H9 (cell line): ENCODE measurements at regions not wholly inside any gene's neighbourhood (a gene's known extent, or its start where the extent isn't known, plus 50 kb on each side); places are given as distances from the start of the nearest gene placed in this dataset.

Source experiments
- DNase-seq: peaks from one replicate; pipeline ENCODE4 v3.0.0-alpha.2; 2017
- H2AFZ ChIP-seq: one replicate; pipeline ENCODE4 v1.6.1; 2013; ENCODE audit warnings: mild to moderate bottlenecking, low read length, control low read depth, moderate library complexity
- H2AK5ac ChIP-seq: 2 replicates; pipeline ENCODE4 v1.6.1; 2013; ENCODE audit warnings: low read length, control low read depth, mixed read lengths; ENCODE audit not compliant: insufficient read length
- H2BK120ac ChIP-seq: one replicate; pipeline ENCODE4 v1.6.1; 2013; ENCODE audit warnings: low read depth, mild to moderate bottlenecking, low read length, control low read depth, inconsistent platforms; ENCODE audit not compliant: poor library complexity, severe bottlenecking
- H2BK12ac ChIP-seq: 2 replicates; pipeline ENCODE4 v1.6.1; 2013; ENCODE audit warnings: low read length, control low read depth, mixed read lengths, low read depth; ENCODE audit not compliant: insufficient read length
- H2BK15ac ChIP-seq: 2 replicates; pipeline ENCODE4 v1.6.1; 2013; ENCODE audit warnings: low read depth, low read length, control low read depth
- H2BK20ac ChIP-seq: one replicate; pipeline ENCODE4 v1.6.1; 2013; ENCODE audit warnings: low read depth, mild to moderate bottlenecking, low read length, control low read depth, inconsistent platforms; ENCODE audit not compliant: poor library complexity, severe bottlenecking
- H2BK5ac ChIP-seq: 2 replicates; pipeline ENCODE4 v1.6.1; 2013; ENCODE audit warnings: low read length, control low read depth, mixed read lengths; ENCODE audit not compliant: insufficient read length
- H3K14ac ChIP-seq: 2 replicates; pipeline ENCODE4 v1.6.1; 2013; ENCODE audit warnings: low read length, control low read depth; ENCODE audit not compliant: insufficient read depth
- H3K18ac ChIP-seq: 2 replicates; pipeline ENCODE4 v1.6.1; 2013; ENCODE audit warnings: low read depth, mild to moderate bottlenecking, mixed read lengths, low read length, control low read depth; ENCODE audit not compliant: insufficient read length
- H3K23ac ChIP-seq: 2 replicates; pipeline ENCODE4 v1.6.1; 2013; ENCODE audit warnings: low read length, control low read depth, mixed read lengths, low read depth; ENCODE audit not compliant: insufficient read length
- H3K23me2 ChIP-seq: 2 replicates; pipeline ENCODE4 v1.6.1; 2013; ENCODE audit warnings: low read depth, mild to moderate bottlenecking, mixed read lengths, low read length, control low read depth; ENCODE audit not compliant: insufficient read length, poor library complexity, severe bottlenecking
- H3K27ac ChIP-seq: 2 replicates; pipeline ENCODE4 v1.5.1; 2013; ENCODE audit warnings: low read length, control low read depth, mixed read lengths, low read depth; ENCODE audit not compliant: insufficient read length
- H3K27me3 ChIP-seq: 2 replicates; pipeline ENCODE4 v1.6.1; 2013; ENCODE audit warnings: low read length, control low read depth, inconsistent platforms; ENCODE audit not compliant: insufficient read depth
- H3K4ac ChIP-seq: 2 replicates; pipeline ENCODE4 v1.6.1; 2013; ENCODE audit warnings: low read depth, mild to moderate bottlenecking, control low read depth, inconsistent platforms, low read length, moderate library complexity
- H3K4me1 ChIP-seq: 2 replicates; pipeline ENCODE4 v1.6.1; 2013; ENCODE audit warnings: low read length, control low read depth, inconsistent platforms; ENCODE audit not compliant: insufficient read depth
- H3K4me2 ChIP-seq: 2 replicates; pipeline ENCODE4 v1.6.1; 2013; ENCODE audit warnings: low read length, control low read depth, mixed read lengths; ENCODE audit not compliant: insufficient read length, insufficient read depth
- H3K56ac ChIP-seq: 2 replicates; pipeline ENCODE4 v1.6.1; 2013; ENCODE audit warnings: low read depth, mild to moderate bottlenecking, mixed read lengths, low read length, control low read depth; ENCODE audit not compliant: insufficient read length
- H3K79me1 ChIP-seq: 2 replicates; pipeline ENCODE4 v1.6.1; 2013; ENCODE audit warnings: low read depth, mild to moderate bottlenecking, moderate library complexity, low read length, control low read depth, inconsistent platforms; ENCODE audit not compliant: insufficient read depth, poor library complexity, severe bottlenecking
- H3K79me2 ChIP-seq: 2 replicates; pipeline ENCODE4 v1.6.1; 2013; ENCODE audit warnings: low read length, control low read depth, inconsistent platforms; ENCODE audit not compliant: insufficient read depth
- H3K9ac ChIP-seq: 2 replicates; pipeline ENCODE4 v1.6.1; 2013; ENCODE audit warnings: low read length, control low read depth, mixed read lengths; ENCODE audit not compliant: insufficient read length; ENCODE audit errors: extremely low read depth
- H3K9me3 ChIP-seq: one replicate; pipeline ENCODE4 v1.6.1; 2013; ENCODE audit warnings: low read depth, low read length, inconsistent platforms; ENCODE audit not compliant: control insufficient read depth
- H3T11ph ChIP-seq: one replicate; pipeline ENCODE4 v1.6.1; 2013; ENCODE audit warnings: mild to moderate bottlenecking, low read length, control low read depth, inconsistent platforms
- H4K20me1 ChIP-seq: one replicate; pipeline ENCODE4 v1.6.1; 2013; ENCODE audit not compliant: control insufficient read depth, insufficient read length, insufficient read depth
- H4K5ac ChIP-seq: 2 replicates; pipeline ENCODE4 v1.6.1; 2013; ENCODE audit warnings: low read depth, mild to moderate bottlenecking, mixed read lengths, low read length, control low read depth; ENCODE audit not compliant: insufficient read length
- H4K8ac ChIP-seq: replicated peaks from 2 replicates; pipeline ENCODE4 v1.6.1; 2013; ENCODE audit warnings: low read length, control low read depth, mixed read lengths, low read depth; ENCODE audit not compliant: insufficient read length
- H4K91ac ChIP-seq: 2 replicates; pipeline ENCODE4 v1.6.1; 2013; ENCODE audit warnings: low read depth, mild to moderate bottlenecking, moderate library complexity, mixed read lengths, low read length, control low read depth; ENCODE audit not compliant: insufficient read length
- H3K27ac Mint-ChIP-seq, 3 experiments: 2 replicates in 2 of 3; 3 replicates in 1 of 3; pipeline ENCODE4 v1.8.0; 2020 to 2021; ENCODE audit warnings: mixed read lengths in 3 of 3, mild to moderate bottlenecking in 1 of 3, moderate library complexity in 1 of 3
- H3K27me3 Mint-ChIP-seq: 2 replicates; pipeline ENCODE4 v1.8.0; 2021; ENCODE audit warnings: low read depth, mild to moderate bottlenecking, moderate library complexity, mixed read lengths
- H3K36me3 Mint-ChIP-seq, 3 experiments: 2 replicates in 2 of 3; 3 replicates in 1 of 3; pipeline ENCODE4 v1.8.0; 2020 to 2021; ENCODE audit warnings: low read depth in 3 of 3, mixed read lengths in 3 of 3; ENCODE audit not compliant: insufficient read depth in 1 of 3
- H3K4me1 Mint-ChIP-seq, 2 experiments: 2 replicates each; pipeline ENCODE4 v1.8.0; 2020; ENCODE audit warnings: mixed read lengths in 2 of 2
- H3K4me3 Mint-ChIP-seq, 2 experiments: 2 replicates in 1 of 2; 3 replicates in 1 of 2; pipeline ENCODE4 v1.8.0; 2020 to 2021; ENCODE audit warnings: mild to moderate bottlenecking in 2 of 2, mixed read lengths in 2 of 2, moderate library complexity in 1 of 2
- H3K9me3 Mint-ChIP-seq, 2 experiments: 2 replicates in 1 of 2; 3 replicates in 1 of 2; pipeline ENCODE4 v1.8.0; 2020; ENCODE audit warnings: mild to moderate bottlenecking in 2 of 2, mixed read lengths in 2 of 2, moderate library complexity in 1 of 2
- CTCF ChIP-seq: fragments of 200-600 bp; sonication (generic); conservative IDR thresholded peaks from 3 replicates; pipeline ENCODE4 v1.8.0; 2021; ENCODE audit warnings: antibody characterized with exemption, mild to moderate bottlenecking
- WGBS: extraction: QIAGEN DNeasy Blood & Tissue Kit; methylation state at CpG from one replicate; pipeline ENCODE4 v1.1.7; 2013; ENCODE audit warnings: missing lambda C conversion rate, low lambda C conversion rate, mixed read lengths; ENCODE audit not compliant: insufficient read length; ENCODE audit errors: extremely low coverage; 5-methylcytosine and 5-hydroxymethylcytosine counted together

DNA sequence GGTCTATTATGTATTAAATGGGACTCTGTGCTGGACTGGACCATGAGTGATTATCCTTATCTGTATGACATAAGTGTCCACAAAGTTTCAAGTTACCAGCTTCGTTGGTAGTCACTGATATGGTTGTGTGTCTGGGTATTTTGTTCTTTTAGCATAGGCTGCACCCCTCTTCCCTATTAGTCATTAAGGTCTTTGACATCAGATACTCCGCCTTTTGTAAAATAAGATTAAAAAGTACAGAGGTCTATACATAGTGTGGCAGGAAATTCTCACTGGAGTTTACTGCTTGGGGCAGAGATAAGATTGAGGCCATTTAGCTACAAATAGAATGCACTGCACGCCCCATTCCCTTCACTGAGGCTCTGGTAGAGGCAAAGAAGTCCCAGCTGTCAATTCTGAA is 99.4 kb downstream of the TMEM215 start:
- Histone ChIP-seq H4K5ac (no peak overlapping the region), H3K56ac (no peak overlapping the region), H2AFZ (no peak overlapping the region), H3K4ac (no peak overlapping the region), H2BK12ac (no peak overlapping the region), H3T11ph (no peak overlapping the region), H3K79me1 (no peaks in the 10 kb centered on the region), H3K23ac (no peak overlapping the region), H3K18ac (no peak overlapping the region), H2BK20ac (no peak overlapping the region), H3K14ac (no peak overlapping the region), H3K23me2 (no peaks in the 10 kb centered on the region), H3K27ac (no peak overlapping the region), H4K8ac (no peak overlapping the region), H2BK5ac (no peak overlapping the region), H2BK120ac (no peak overlapping the region), H3K4me1 (no peaks in the 10 kb centered on the region), H4K91ac (no peak overlapping the region), H3K9me3 (no peaks in the 10 kb centered on the region), H3K27me3 (no peaks in the 10 kb centered on the region), H3K9ac (no peak overlapping the region), H3K79me2 (no peaks in the 10 kb centered on the region), H2AK5ac (no peak overlapping the region), H3K4me2 (no peak overlapping the region), H2BK15ac (no peak overlapping the region), H4K20me1 (no peaks in the 10 kb centered on the region)
- Mint-ChIP-seq H3K4me3 (no peak overlapping the region), H3K36me3 (no peaks in the 10 kb centered on the region; a peak in 1 of 7 replicates), H3K9me3 (no peaks in the 10 kb centered on the region), H3K4me1 (peaks cover 5 to 7% of the 10 kb centered on the region in 2 experiments), H3K27ac (no peak overlapping the region), H3K27me3 (no peaks in the 10 kb centered on the region; the same call in 1 of the 2 replicates)
- TF ChIP-seq CTCF, result no peak
- no CpG with 5 or more reads among the region's 3 CpGs for WGBS
- no peak for DNase-seq
